ENCODE measurements at regions not wholly inside any gene's neighbourhood (a gene's known extent, or its start where the extent isn't known, plus 50 kb on each side); places are given as distances from the start of the nearest gene placed in this dataset.

- Histone ChIP-seq H2AFZ (ENCODE audit: control insufficient read depth, low read depth, low read length) (no peak overlapping the region), H3K36me3 (ENCODE audit: control insufficient read depth in 2 of 2, insufficient read depth in 2 of 2, low read length in 1 of 2) (no peaks in the 10 kb centered on the region), H3K9me3 (replicated peaks; ENCODE audit: control insufficient read depth, insufficient read depth, low read length) (no peaks in the 10 kb centered on the region), H3K4me1 (ENCODE audit: control insufficient read depth, insufficient read depth, low read length) (no peaks in the 10 kb centered on the region), H3K79me2 (ENCODE audit: control insufficient read depth, insufficient read depth, low read length) (no peaks in the 10 kb centered on the region), H3K4me3 (no peak overlapping the region), H3K9ac (ENCODE audit: control insufficient read depth, insufficient read depth, low read length) (no peak overlapping the region), H3K27me3 (replicated peaks in 1 of 2; ENCODE audit: control insufficient read depth in 2 of 2, insufficient read depth in 2 of 2, low read length in 1 of 2) (no peaks in the 10 kb centered on the region; a peak in 1 of 4 replicates), H3K4me2 (ENCODE audit: control insufficient read depth, insufficient read depth) (no peak overlapping the region), H3K27ac (ENCODE audit: control insufficient read depth, insufficient read depth) (no peak overlapping the region), H4K20me1 (ENCODE audit: control insufficient read depth, insufficient read depth) (no peaks in the 10 kb centered on the region)
- RAD21 ChIA-PET (ENCODE audit: unreplicated experiment) = no interaction called here
- no peak for DNase-seq (ENCODE audit: low read depth, low spot score)
- in situ Hi-C loops (cut with MboI) (no loop called here), intact Hi-C loops (cut with micrococcal nuclease; ENCODE audit: unreplicated experiment) (no loop called here)
- no peak for FAIRE-seq
- TF ChIP-seq NR2F1 (conservative IDR thresholded peaks at IDR 0.05) (no peak), USF2 (IDR thresholded peaks at IDR 0.05; ENCODE audit: borderline replicate concordance, low read depth, low read length) (no peak), ZNF384 (IDR thresholded peaks at IDR 0.05; ENCODE audit: borderline replicate concordance, low read depth, low read length) (no peak), JUNB (IDR thresholded peaks at IDR 0.05) (no peak), ZSCAN29 (IDR thresholded peaks at IDR 0.05) (no peak), ZNF24 (IDR thresholded peaks at IDR 0.05) (no peak), TCF7 (IDR thresholded peaks at IDR 0.05; ENCODE audit: borderline replicate concordance) (no peak)
- SMC1A ChIA-PET (ENCODE audit: uncharacterized antibody, unreplicated experiment) = no interaction called here
- ATAC-seq = no peak
- BruUV-seq (replicated peaks) = no TSS peak
- CTCF ChIA-PET = no interaction called here
- POLR2A ChIA-PET = no interaction called here
- WGBS (ENCODE audit: insufficient coverage, insufficient replicate concordance, low lambda C conversion rate, missing lambda C conversion rate) = 23% methylated on average over 5 of the region's 5 CpGs
Measured at GRCh38 chrX:69257499-69258127, 92.4 kb upstream of the PJA1 start.

- H4K20me1 ChIP-seq (ENCODE audit: control insufficient read depth, insufficient read depth) = no peaks in the 10 kb centered on the region
- intact Hi-C loops (cut with micrococcal nuclease; ENCODE audit: unreplicated experiment) = no loop called here
- ChIA-PET RAD21 (ENCODE audit: unreplicated experiment) (no interaction called here), CTCF (no interaction called here), SMC1A (ENCODE audit: uncharacterized antibody, unreplicated experiment) (no interaction called here), POLR2A (no interaction called here)
- DNase-seq (ENCODE audit: low read depth, low spot score) (no peak), ATAC-seq (no peak), FAIRE-seq (no peak)
- H3K27ac ChIP-seq (ENCODE audit: control insufficient read depth, insufficient read depth) = no peak overlapping the region
- H3K4me1 ChIP-seq (ENCODE audit: control insufficient read depth, insufficient read depth, low read length) = no peaks in the 10 kb centered on the region
- no peak overlapping the region for H3K9ac ChIP-seq (ENCODE audit: control insufficient read depth, insufficient read depth, low read length)
- no peaks in the 10 kb centered on the region; a peak in 1 of 4 replicates for H3K27me3 ChIP-seq (replicated peaks in 1 of 2; ENCODE audit: control insufficient read depth in 2 of 2, insufficient read depth in 2 of 2, low read length in 1 of 2)
- H3K4me2 ChIP-seq (ENCODE audit: control insufficient read depth, insufficient read depth) = no peak overlapping the region
- H2AFZ ChIP-seq (ENCODE audit: control insufficient read depth, low read depth, low read length) = no peak overlapping the region
- no peaks in the 10 kb centered on the region for H3K79me2 ChIP-seq (ENCODE audit: control insufficient read depth, insufficient read depth, low read length)
- no peaks in the 10 kb centered on the region for H3K9me3 ChIP-seq (replicated peaks; ENCODE audit: control insufficient read depth, insufficient read depth, low read length)
- no TSS peak for BruUV-seq (replicated peaks)
- H3K4me3 ChIP-seq = no peak overlapping the region
- in situ Hi-C loops (cut with MboI) = no loop called here
- H3K36me3 ChIP-seq (ENCODE audit: control insufficient read depth in 2 of 2, insufficient read depth in 2 of 2, low read length in 1 of 2) = no peaks in the 10 kb centered on the region
- TF ChIP-seq PKNOX1 (IDR thresholded peaks at IDR 0.05) = no peak
- no peak for TF ChIP-seq NFYB (IDR thresholded peaks at IDR 0.05; ENCODE audit: insufficient read depth, low read depth, low read length)
- no peak for TF ChIP-seq YBX1 (IDR thresholded peaks at IDR 0.05)
- TF ChIP-seq IRF3 (IDR thresholded peaks at IDR 0.05) = no peak
- no peak for TF ChIP-seq IKZF1 (conservative IDR thresholded peaks at IDR 0.05)
- TF ChIP-seq RAD51 (IDR thresholded peaks at IDR 0.05) = no peak
- TF ChIP-seq EZH2 (IDR thresholded peaks at IDR 0.05; ENCODE audit: borderline replicate concordance, control insufficient read depth, low read depth, low read length) = no peak
- TF ChIP-seq HDGF (IDR thresholded peaks at IDR 0.05) = no peak
- TF ChIP-seq USF1 (IDR thresholded peaks at IDR 0.05; ENCODE audit: borderline replicate concordance, extremely low read length, insufficient read depth, low read depth, low read length) = no peak
- no peak for TF ChIP-seq MAX (IDR thresholded peaks at IDR 0.05; ENCODE audit: low read depth, low read length)
Measured at GRCh38 chrX:69256291-69256565, 91.0 kb upstream of the PJA1 start.
